RWPE2 (cell line): ENCODE measurements at regions not wholly inside any gene's neighbourhood (a gene's known extent, or its start where the extent isn't known, plus 50 kb on each side); places are given as distances from the start of the nearest gene placed in this dataset.

ENCODE experiments used
- ATAC-seq: fragments of 200-7000 bp; cut with Tn5 transposase; 3 replicates; pipeline ENCODE4 v1.9.1; 2021; ENCODE audit warnings: low read depth
- DNase-seq: peaks from one replicate; pipeline ENCODE4 v3.0.0-alpha.2; 2020; ENCODE audit warnings: low spot score
- H3K27ac ChIP-seq: fragments of 450-650 bp; 2 replicates; pipeline ENCODE4 v1.5.1; 2017; ENCODE audit warnings: mild to moderate bottlenecking; ENCODE audit not compliant: poor library complexity, severe bottlenecking
- H3K27me3 ChIP-seq: fragments of 250-450 bp; sonication (Bioruptor Pico); 2 replicates; pipeline ENCODE4 v1.5.1; 2021; ENCODE audit warnings: mild to moderate bottlenecking, moderate library complexity; ENCODE audit not compliant: insufficient read depth, poor library complexity, severe bottlenecking
- H3K36me3 ChIP-seq: fragments of 250-450 bp; sonication (Bioruptor Pico); 2 replicates; pipeline ENCODE4 v1.5.1; 2020; ENCODE audit warnings: low read depth, mild to moderate bottlenecking, moderate library complexity
- H3K4me1 ChIP-seq: fragments of 250-450 bp; sonication (Bioruptor Pico); 2 replicates; pipeline ENCODE4 v1.5.1; 2021; ENCODE audit warnings: mild to moderate bottlenecking, moderate library complexity; ENCODE audit not compliant: insufficient read depth, poor library complexity, severe bottlenecking
- H3K4me3 ChIP-seq: fragments of 250-450 bp; sonication (Bioruptor Pico); 2 replicates; pipeline ENCODE4 v1.5.1; 2021; ENCODE audit warnings: mild to moderate bottlenecking, moderate library complexity; ENCODE audit not compliant: severe bottlenecking
- H3K9me3 ChIP-seq: fragments of 250-450 bp; sonication (Bioruptor Pico); 2 replicates; pipeline ENCODE4 v1.5.1; 2021; ENCODE audit warnings: mild to moderate bottlenecking, moderate library complexity; ENCODE audit not compliant: severe bottlenecking
- CTCF ChIP-seq: fragments of 450-650 bp; IDR thresholded peaks from one replicate; pipeline ENCODE4 v1.5.1; 2017; ENCODE audit warnings: mild to moderate bottlenecking, moderate library complexity; ENCODE audit not compliant: poor library complexity, severe bottlenecking

- ATAC-seq (no peak), DNase-seq (no peak)
- Histone ChIP-seq H3K4me3 (no peak overlapping the region), H3K9me3 (no peaks in the 10 kb centered on the region), H3K36me3 (no peaks in the 10 kb centered on the region), H3K27ac (no peak overlapping the region), H3K4me1 (no peaks in the 10 kb centered on the region), H3K27me3 (no peaks in the 10 kb centered on the region)
- no peak for TF ChIP-seq CTCF
Observed at GRCh38 chrX:27380163-27380845, 82.8 kb downstream of the PPP4R3C start.

DNA sequence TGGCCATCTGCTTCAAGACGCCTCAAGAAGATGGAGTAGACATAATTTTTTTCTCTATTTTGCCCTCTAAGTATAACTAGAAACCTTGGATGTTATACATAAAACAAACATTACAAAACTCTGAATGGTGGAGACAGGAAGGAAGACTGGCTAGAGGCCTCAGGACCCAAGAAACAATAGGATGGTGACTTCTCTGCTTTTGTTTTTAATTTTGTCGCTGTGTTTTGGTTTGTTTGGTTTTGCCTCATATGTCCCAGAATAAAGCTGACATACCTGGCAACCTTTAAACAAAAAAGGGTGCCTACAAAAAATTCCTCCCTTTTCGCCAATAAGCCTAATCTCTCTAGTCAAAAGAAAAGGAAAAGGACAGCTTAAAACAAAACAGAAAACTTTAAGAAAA lies 109.1 kb downstream of the PPP4R3C start:
- no peak for ATAC-seq
- Histone ChIP-seq H3K4me3 (no peak overlapping the region), H3K27me3 (no peaks in the 10 kb centered on the region), H3K36me3 (no peaks in the 10 kb centered on the region), H3K27ac (no peak overlapping the region), H3K4me1 (no peaks in the 10 kb centered on the region), H3K9me3 (no peaks in the 10 kb centered on the region)
- no peak for DNase-seq
- TF ChIP-seq CTCF, result no peak

GRCh38 chrX:27350476-27350875 lies 112.7 kb downstream of the PPP4R3C start:
- H3K4me3 ChIP-seq, result no peak overlapping the region
- DNase-seq, result no peak
- H3K36me3 ChIP-seq, result no peaks in the 10 kb centered on the region
- no peaks in the 10 kb centered on the region for H3K4me1 ChIP-seq
- TF ChIP-seq CTCF, result no peak
- no peaks in the 10 kb centered on the region for H3K9me3 ChIP-seq
- no peaks in the 10 kb centered on the region for H3K27me3 ChIP-seq
- no peak for ATAC-seq
- no peak overlapping the region for H3K27ac ChIP-seq

GRCh38 chrX:27336466-27337091 lies 126.6 kb downstream of the PPP4R3C start:
- no peak for ATAC-seq
- Histone ChIP-seq H3K27ac (no peak overlapping the region), H3K36me3 (no peaks in the 10 kb centered on the region), H3K9me3 (no peaks in the 10 kb centered on the region), H3K4me3 (no peak overlapping the region), H3K4me1 (no peaks in the 10 kb centered on the region), H3K27me3 (no peaks in the 10 kb centered on the region)
- TF ChIP-seq CTCF, result peak; percentile 80
- DNase-seq, result no peak

- ATAC-seq, result no peak
Observed at GRCh38 chrX:27321632-27322031, 141.5 kb downstream of the PPP4R3C start.

More at GRCh38 chrX:27321632-27322031, 141.5 kb downstream of the PPP4R3C start:
- Histone ChIP-seq H3K27me3 (no peaks in the 10 kb centered on the region), H3K4me1 (no peaks in the 10 kb centered on the region), H3K4me3 (no peak overlapping the region), H3K27ac (no peak overlapping the region), H3K9me3 (no peaks in the 10 kb centered on the region), H3K36me3 (no peaks in the 10 kb centered on the region)
- DNase-seq, result no peak
- TF ChIP-seq CTCF, result no peak
